Fibroblast of mammary gland (primary cell): ENCODE measurements at regions not wholly inside any gene's neighbourhood (a gene's known extent, or its start where the extent isn't known, plus 50 kb on each side); places are given as distances from the start of the nearest gene placed in this dataset.
A peak's percentile ranks its signal among the peaks of the same experiment; 100 is the strongest.
"Not testable (repeated sequence)": the region's sequence is repeated elsewhere in the genome, so short reads cannot be mapped to it uniquely, and the experiment has no call there.

ENCODE experiments used
- DNase-seq: peaks from one replicate; pipeline ENCODE4 v3.0.0-alpha.2; 2010; ENCODE audit warnings: low read depth
- H3K4me3 ChIP-seq: 2 replicates; pipeline ENCODE4 v1.5.1; 2011; ENCODE audit warnings: low read depth, mild to moderate bottlenecking, low read length, moderate library complexity; ENCODE audit not compliant: control insufficient read depth
- CTCF ChIP-seq: conservative IDR thresholded peaks from 2 replicates; pipeline ENCODE4 v1.5.1; 2011; ENCODE audit warnings: low read depth, low read length, inconsistent platforms; ENCODE audit not compliant: control insufficient read depth, insufficient read depth

- no peak for TF ChIP-seq CTCF
- H3K4me3 ChIP-seq: no peak overlapping the region
- DNase-seq: no peak
These were observed 85.4 kb upstream of the ABHD2 start for GRCh38 chr15:89002830-89003229.

GRCh38 chr15:89003865-89004725, 84.2 kb upstream of the ABHD2 start:
- DNase-seq: peak; percentile 44
- H3K4me3 ChIP-seq: no peak overlapping the region
- TF ChIP-seq CTCF: peak; percentile 30

GRCh38 chr15:89004726-89005030, 83.6 kb upstream of the ABHD2 start:
- no peak overlapping the region for H3K4me3 ChIP-seq
- DNase-seq: no peak
- no peak for TF ChIP-seq CTCF

DNA sequence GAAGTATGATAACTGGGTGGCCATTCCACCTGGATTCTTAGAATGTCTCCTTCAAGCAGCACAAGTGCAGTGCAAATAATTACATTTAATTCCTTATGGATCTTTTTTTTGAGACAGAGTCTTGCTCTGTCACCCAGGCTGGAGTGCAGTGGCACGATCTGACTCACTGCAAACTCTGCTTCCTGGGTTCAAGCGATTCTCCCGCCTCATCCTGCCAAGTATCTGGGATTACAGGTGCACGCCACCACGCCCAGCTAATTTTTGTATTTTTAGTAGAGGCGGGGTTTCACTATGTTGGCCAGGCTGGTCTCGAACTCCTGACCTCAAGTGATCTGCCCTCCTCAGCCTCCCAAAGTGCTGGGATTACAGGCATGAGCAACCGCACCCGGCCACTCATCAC, 80.7 kb upstream of the ABHD2 start:
- DNase-seq, H3K4me3 ChIP-seq: not testable (repeated sequence)

DNA sequence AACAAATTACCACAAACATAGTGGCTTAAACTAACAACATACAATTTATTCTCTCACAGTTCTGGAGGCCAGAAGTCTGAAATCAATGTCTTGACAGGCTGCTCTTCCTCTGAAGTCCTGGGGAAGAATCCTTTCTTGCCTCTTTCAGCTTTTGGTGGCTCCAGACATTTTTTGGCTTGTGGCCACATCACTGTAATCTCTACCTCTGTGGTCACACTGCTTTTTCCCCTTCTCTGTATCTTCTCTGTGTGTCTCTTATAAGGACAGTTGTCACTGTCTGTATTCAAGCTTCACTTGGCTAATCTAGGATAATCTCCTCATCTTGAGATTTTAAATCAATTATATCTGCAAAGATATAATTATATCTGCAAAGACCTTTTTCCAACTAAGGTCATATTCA, 80.3 kb upstream of the ABHD2 start:
- H3K4me3 ChIP-seq: no peak overlapping the region
- no peak for TF ChIP-seq CTCF
- DNase-seq: no peak

- TF ChIP-seq CTCF: no peak
- no peak for DNase-seq
- no peak overlapping the region for H3K4me3 ChIP-seq
These were observed 79.2 kb upstream of the ABHD2 start for GRCh38 chr15:89009080-89009479.

- DNase-seq: no peak
- H3K4me3 ChIP-seq: no peak overlapping the region
- TF ChIP-seq CTCF: no peak
These were observed 72.7 kb upstream of the ABHD2 start for GRCh38 chr15:89015412-89016097.
